GM21390 (cell line): ENCODE measurements at regions not wholly inside any gene's neighbourhood (a gene's known extent, or its start where the extent isn't known, plus 50 kb on each side); places are given as distances from the start of the nearest gene placed in this dataset.

Experiments used
- ATAC-seq: cut with Tn5 transposase; IDR thresholded peaks from one replicate; pipeline ENCODE4 v1.9.1; 2021; ENCODE audit not compliant: unreplicated experiment

DNA sequence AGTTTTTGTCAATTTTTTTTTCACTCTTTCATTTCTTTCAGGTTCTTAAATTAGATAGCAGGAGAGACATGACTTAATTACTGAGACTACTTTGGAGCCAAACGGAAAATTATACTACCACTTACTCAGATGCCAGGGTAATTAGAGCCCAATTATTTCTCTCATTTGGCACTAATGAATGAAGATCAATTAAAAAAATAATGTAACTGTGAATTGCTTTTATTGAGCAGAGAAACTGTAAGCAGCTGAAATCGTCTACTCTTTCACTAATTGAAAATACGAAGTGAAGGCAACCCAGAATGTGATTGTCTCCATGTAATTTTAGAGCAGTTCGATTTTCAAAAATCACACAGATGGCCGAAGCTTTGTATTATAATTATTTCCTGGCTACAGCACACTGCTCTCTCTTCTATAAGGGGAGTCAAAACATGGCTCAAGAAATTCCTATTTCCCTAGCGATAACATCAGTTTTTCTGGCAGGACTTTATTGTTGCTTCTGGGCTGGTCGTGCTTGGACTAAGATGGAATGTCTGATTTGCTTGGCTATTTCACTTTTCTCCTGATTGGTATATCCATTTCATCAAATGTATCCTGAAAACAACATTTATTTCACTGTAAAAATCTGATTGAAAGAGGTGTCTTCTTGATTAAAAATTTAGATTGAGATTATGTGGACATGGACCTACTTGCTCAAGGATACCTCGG lies 55.8 kb upstream of the PDZRN3 start:
- ATAC-seq, result no peak

DNA sequence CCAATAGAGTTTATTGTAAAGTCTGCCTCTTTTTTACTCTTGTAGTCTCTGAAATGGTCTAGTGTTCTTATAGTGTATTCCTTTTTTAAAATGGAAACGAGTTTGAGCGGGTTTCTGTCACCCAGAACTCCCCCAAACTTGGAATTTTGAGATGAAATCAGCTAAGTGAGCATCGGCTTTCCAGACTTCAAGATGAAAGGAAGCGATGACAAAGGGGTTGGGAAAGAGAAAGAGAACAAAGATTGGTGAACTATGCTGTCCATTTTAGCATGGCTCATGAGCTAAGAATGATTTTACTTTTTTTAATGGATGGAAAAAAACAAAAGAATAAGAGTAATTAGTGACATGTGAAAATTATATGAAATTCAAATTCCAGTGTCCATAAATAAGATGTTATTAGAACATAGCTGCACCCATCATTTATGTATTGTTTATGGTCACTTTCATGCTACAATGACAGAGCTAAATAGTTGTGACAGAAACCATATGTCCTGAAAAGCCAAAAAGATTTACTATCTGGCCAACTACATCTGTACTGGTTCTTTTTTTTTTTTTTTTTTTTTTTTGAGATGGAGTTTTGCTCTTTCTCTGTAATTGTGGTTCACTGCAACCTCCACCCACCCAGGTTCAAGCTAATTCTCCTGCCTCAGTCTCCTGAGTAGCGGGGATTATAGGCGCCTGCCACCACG lies 52.7 kb upstream of the PDZRN3 start:
- ATAC-seq, result no peak
